ENCODE measurements at regions not wholly inside any gene's neighbourhood (a gene's known extent, or its start where the extent isn't known, plus 50 kb on each side); places are given as distances from the start of the nearest gene placed in this dataset.

DNA sequence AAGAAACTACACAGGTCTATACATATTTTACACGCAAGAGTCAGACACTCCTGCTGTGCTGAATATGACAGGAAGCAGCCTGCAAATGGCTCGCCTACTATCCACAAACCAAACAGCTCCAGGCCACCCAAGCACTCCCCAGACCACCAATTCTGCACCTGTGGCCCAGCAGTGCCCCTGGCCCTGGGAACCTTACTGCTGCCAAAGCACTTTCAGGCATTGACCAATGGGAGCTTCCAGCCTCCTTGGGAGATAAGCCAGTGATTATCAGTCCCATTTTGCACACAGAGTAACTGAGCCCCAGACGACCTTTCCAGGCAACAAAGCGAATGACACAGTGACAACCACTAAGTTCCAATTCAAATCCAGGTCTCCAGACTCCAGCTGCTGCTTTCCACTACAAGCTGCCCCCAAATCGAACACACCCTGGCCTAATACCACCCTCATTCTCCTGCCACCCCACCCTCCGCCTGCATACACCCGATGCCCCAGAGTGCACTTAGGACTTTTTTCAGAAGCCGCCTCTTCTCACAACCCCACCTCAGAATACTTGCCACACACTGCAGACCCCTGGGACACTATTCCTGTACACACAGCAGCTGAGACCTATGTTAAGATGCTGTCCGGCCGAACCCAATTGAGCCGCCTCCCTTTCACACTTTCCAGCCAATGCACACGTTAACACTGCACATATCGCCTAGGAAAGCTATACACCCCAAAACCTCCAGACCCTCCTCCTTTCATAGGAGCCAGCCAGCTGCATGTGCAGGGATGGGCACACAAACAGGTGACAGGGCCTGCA is 126.1 kb upstream of the PRMT8 start (continued):
- TF ChIP-seq, protein P1, sequence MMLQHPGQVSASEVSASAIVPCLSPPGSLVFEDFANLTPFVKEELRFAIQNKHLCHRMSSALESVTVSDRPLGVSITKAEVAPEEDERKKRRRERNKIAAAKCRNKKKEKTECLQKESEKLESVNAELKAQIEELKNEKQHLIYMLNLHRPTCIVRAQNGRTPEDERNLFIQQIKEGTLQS (IDR thresholded peaks at IDR 0.05) = no peak
- TF ChIP-seq JUND (IDR thresholded peaks at IDR 0.05) = no peak
- TF ChIP-seq ZBTB33 (IDR thresholded peaks at IDR 0.05) = no peak
- no peak for TF ChIP-seq GABPA (IDR thresholded peaks at IDR 0.05 in 1 of 2, conservative IDR thresholded peaks at IDR 0.05 in 1 of 2)
- no peak for TF ChIP-seq FOXA1 (IDR thresholded peaks at IDR 0.05)

DNA sequence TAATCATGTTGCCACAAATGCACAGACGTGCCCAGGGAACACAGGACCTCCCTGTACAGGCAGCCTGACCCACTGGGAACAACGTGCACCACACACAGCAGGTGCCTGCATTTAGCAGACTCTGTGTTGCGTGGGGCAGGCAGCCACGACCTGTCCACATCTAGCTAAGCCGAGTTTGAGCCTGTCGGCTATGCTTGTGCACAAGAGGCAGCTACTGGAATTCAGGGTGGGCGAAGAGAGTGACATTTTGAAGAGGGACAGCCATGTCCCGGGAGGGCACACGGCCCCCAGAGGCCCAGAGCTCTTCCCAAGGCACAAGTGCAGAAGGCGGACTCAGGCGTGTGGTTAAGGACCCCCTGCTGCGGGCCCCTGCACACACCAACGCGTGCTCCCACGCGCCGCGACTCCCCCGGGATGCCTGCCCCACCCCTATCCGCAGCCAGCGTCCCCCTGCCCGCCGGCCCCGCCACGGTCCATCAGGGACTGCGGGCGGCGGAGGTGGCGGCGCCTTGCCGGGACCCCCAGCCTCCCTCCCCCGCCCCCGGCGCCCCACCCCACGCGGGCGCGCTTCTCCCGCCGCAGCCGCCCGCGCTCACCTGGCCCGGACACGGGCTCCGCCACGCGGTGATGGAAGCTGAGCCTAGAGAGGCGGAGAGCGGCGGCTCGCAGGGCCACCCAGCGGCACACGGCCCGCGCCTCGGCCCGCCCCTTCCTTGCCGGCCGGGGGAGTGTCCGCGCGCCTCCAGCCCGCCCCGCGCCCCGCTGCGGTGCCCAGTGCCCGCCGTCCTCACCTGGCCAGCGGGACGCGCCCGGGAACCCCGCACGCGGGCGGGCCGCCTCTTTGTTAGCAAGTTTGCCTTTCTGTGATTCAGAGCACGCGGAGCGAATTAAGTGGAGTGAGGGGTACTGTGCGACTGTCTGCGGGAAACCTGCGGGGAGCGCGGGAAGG is 125.3 kb upstream of the PRMT8 start:
- Histone ChIP-seq H3K4me3 (ENCODE audit: low read depth in 1 of 3, low read length in 3 of 3) (peak overlapping the region in 1 of 3 donors; percentile 37), H3K27ac (ENCODE audit: low read depth in 1 of 2, low read length in 2 of 2) (no peak overlapping the region), H3K9ac (ENCODE audit: low read depth in 1 of 2, low read length in 2 of 2) (no peak overlapping the region), H3K9me3 (ENCODE audit: control insufficient read depth in 4 of 4, low read length in 3 of 4) (no peaks in the 10 kb centered on the region), H3K4me1 (ENCODE audit: control insufficient read depth in 4 of 4, insufficient read depth in 4 of 4, low read length in 3 of 4) (peaks cover 0 to 2% (median under 1%) of the 10 kb centered on the region in 4 donors), H3K27me3 (ENCODE audit: control insufficient read depth in 4 of 4, insufficient read depth in 4 of 4, low read length in 3 of 4) (peaks cover 0 to 15% (median 5%) of the 10 kb centered on the region in 4 donors), H3K36me3 (ENCODE audit: control insufficient read depth in 4 of 4, insufficient read depth in 3 of 4, low read depth in 1 of 4, low read length in 3 of 4) (no peaks in the 10 kb centered on the region)
- WGBS = 6% methylated on average over 87 of the region's 87 CpGs
- TF ChIP-seq RXRA (IDR thresholded peaks at IDR 0.05) (no peak), FOXA1 (IDR thresholded peaks at IDR 0.05) (no peak), REST (IDR thresholded peaks at IDR 0.05) (no peak), HNF4A (conservative IDR thresholded peaks at IDR 0.05) (no peak), HNF4G (IDR thresholded peaks at IDR 0.05) (no peak), ZBTB33 (IDR thresholded peaks at IDR 0.05) (no peak), NR2F2 (IDR thresholded peaks at IDR 0.05) (no peak), RAD21 (IDR thresholded peaks at IDR 0.05) (no peak), MAX (IDR thresholded peaks at IDR 0.05) (no peak), TAF1 (conservative IDR thresholded peaks at IDR 0.05) (no peak), GABPA (IDR thresholded peaks at IDR 0.05 in 1 of 2, conservative IDR thresholded peaks at IDR 0.05 in 1 of 2) (no peak), YY1 (IDR thresholded peaks at IDR 0.05) (no peak)
- DNase-seq (ENCODE audit: low spot score) = no peak
